IMR-90 (cell line): ENCODE measurements at regions not wholly inside any gene's neighbourhood (a gene's known extent, or its start where the extent isn't known, plus 50 kb on each side); places are given as distances from the start of the nearest gene placed in this dataset.

Experiments
- ATAC-seq: fragments of 200-7000 bp; cut with Tn5 transposase; 2 replicates; pipeline ENCODE4 v1.9.1; 2020; ENCODE audit warnings: low read depth, mild to moderate bottlenecking, moderate library complexity
- BruUV-seq: library from RNA; stranded (reverse); fragments of 400-500 nt; replicated peaks from 2 replicates; lab custom pipeline; 2021; lab: Mats Ljungman, UMichigan
- CTCF ChIA-PET: fragments of 300-600 bp; formaldehyde crosslinking; extraction: SDS; loops from one replicate; lab custom pipeline; 2021; ENCODE audit warnings: antibody characterized with exemption; lab: Yijun Ruan, JAX
- POLR2A ChIA-PET: fragments of 300-600 bp; sonication (Branson Sonifier 250); formaldehyde crosslinking; loops from one replicate; lab custom pipeline; 2022; ENCODE audit warnings: antibody characterized with exemption; ENCODE audit not compliant: unreplicated experiment; lab: Charles Lee
- DNase-seq: peaks from one replicate; pipeline ENCODE4 v3.0.0; 2013
- H2AFZ ChIP-seq: replicated peaks from 2 replicates; pipeline ENCODE3; 2013; ENCODE audit warnings: low read length, mild to moderate bottlenecking; ENCODE audit not compliant: poor library complexity
- H2AK5ac ChIP-seq: 2 replicates; pipeline ENCODE4 v1.6.1; 2013; ENCODE audit warnings: low read depth, low read length, inconsistent platforms
- H2AK9ac ChIP-seq: replicated peaks from 2 replicates; pipeline ENCODE3; 2013; ENCODE audit warnings: mild to moderate bottlenecking, low read depth, low read length, moderate library complexity; ENCODE audit not compliant: poor library complexity
- H2BK120ac ChIP-seq: 2 replicates; pipeline ENCODE4 v1.6.1; 2013; ENCODE audit warnings: low read depth, low read length, inconsistent platforms
- H2BK15ac ChIP-seq: 3 replicates; pipeline ENCODE4 v1.6.1; 2013; ENCODE audit warnings: low read depth, low read length, inconsistent platforms
- H2BK20ac ChIP-seq: 2 replicates; pipeline ENCODE4 v1.6.1; 2013; ENCODE audit warnings: low read depth, mild to moderate bottlenecking, inconsistent platforms, low read length, moderate library complexity
- H2BK5ac ChIP-seq: 2 replicates; pipeline ENCODE4 v1.6.1; 2013; ENCODE audit warnings: mild to moderate bottlenecking, low read depth, low read length, inconsistent platforms; ENCODE audit not compliant: poor library complexity, severe bottlenecking
- H3K14ac ChIP-seq: replicated peaks from 2 replicates; pipeline ENCODE4 v1.6.1; 2013; ENCODE audit warnings: low read depth, low read length, inconsistent platforms
- H3K18ac ChIP-seq: 2 replicates; pipeline ENCODE4 v1.6.1; 2013; ENCODE audit warnings: low read depth, low read length, control low read depth
- H3K23ac ChIP-seq: 2 replicates; pipeline ENCODE4 v1.6.1; 2013; ENCODE audit warnings: low read depth, low read length, inconsistent platforms
- H3K27ac ChIP-seq: 2 replicates; pipeline ENCODE4 v1.5.1; 2013; ENCODE audit warnings: mild to moderate bottlenecking, control low read depth, low read length; ENCODE audit not compliant: insufficient read depth
- H3K27me3 ChIP-seq: 2 replicates; pipeline ENCODE4 v1.6.1; 2013; ENCODE audit warnings: low read length; ENCODE audit not compliant: control insufficient read depth, insufficient read depth
- H3K36me3 ChIP-seq: 2 replicates; pipeline ENCODE4 v1.6.1; 2013; ENCODE audit warnings: low read length, mixed read lengths; ENCODE audit not compliant: control insufficient read depth, insufficient read depth
- H3K4ac ChIP-seq: 2 replicates; pipeline ENCODE4 v1.6.1; 2013; ENCODE audit warnings: low read depth, low read length, inconsistent platforms
- H3K4me1 ChIP-seq: 2 replicates; pipeline ENCODE4 v1.6.1; 2013; ENCODE audit warnings: low read length, mixed read lengths; ENCODE audit not compliant: control insufficient read depth, insufficient read depth
- H3K4me2 ChIP-seq: 2 replicates; pipeline ENCODE4 v1.6.1; 2013; ENCODE audit warnings: low read depth, mild to moderate bottlenecking, control low read depth, low read length, moderate library complexity
- H3K4me3 ChIP-seq: 2 replicates; pipeline ENCODE4 v1.5.1; 2013; ENCODE audit warnings: low read depth, mild to moderate bottlenecking, control low read depth, low read length, moderate library complexity; ENCODE audit not compliant: insufficient read depth
- H3K56ac ChIP-seq: 2 replicates; pipeline ENCODE4 v1.6.1; 2013; ENCODE audit warnings: low read length, inconsistent platforms; ENCODE audit not compliant: insufficient read depth; ENCODE audit errors: extremely low read depth
- H3K79me1 ChIP-seq, 2 experiments: 2 replicates each; pipeline ENCODE4 v1.6.1; 2013; ENCODE audit warnings: low read length in 2 of 2, inconsistent platforms in 1 of 2, low read depth in 1 of 2
- H3K9ac ChIP-seq: 2 replicates; pipeline ENCODE4 v1.6.1; 2013; ENCODE audit warnings: low read depth, low read length, control low read depth
- H3K9me1 ChIP-seq: 2 replicates; pipeline ENCODE4 v1.6.1; 2013; ENCODE audit warnings: low read length, inconsistent platforms; ENCODE audit not compliant: insufficient read depth
- H3K9me3 ChIP-seq: 2 replicates; pipeline ENCODE4 v1.6.1; 2013; ENCODE audit warnings: low read length; ENCODE audit not compliant: control insufficient read depth, insufficient read depth
- H4K20me1 ChIP-seq: 2 replicates; pipeline ENCODE4 v1.6.1; 2013; ENCODE audit warnings: low read length, inconsistent platforms; ENCODE audit not compliant: insufficient read depth
- H4K5ac ChIP-seq: 2 replicates; pipeline ENCODE4 v1.6.1; 2013; ENCODE audit warnings: mild to moderate bottlenecking, low read depth, low read length, control low read depth
- H4K8ac ChIP-seq, 2 experiments: 2 replicates each; pipeline ENCODE4 v1.6.1; 2013; ENCODE audit warnings: low read depth in 2 of 2, low read length in 2 of 2, control low read depth in 1 of 2, inconsistent platforms in 1 of 2
- H4K91ac ChIP-seq: 2 replicates; pipeline ENCODE4 v1.6.1; 2013; ENCODE audit warnings: low read depth, low read length, inconsistent platforms; ENCODE audit not compliant: insufficient read depth
- BHLHE40 ChIP-seq: fragments of 150-350 bp; IDR thresholded peaks from 2 replicates; pipeline ENCODE4 v1.6.1; 2016; ENCODE audit warnings: mild to moderate bottlenecking, low read depth, low read length
- CEBPB ChIP-seq: IDR thresholded peaks from 2 replicates; pipeline ENCODE4 v1.6.1; 2012; ENCODE audit warnings: low read depth, low read length, improper control_type of control experiment
- CHD1 ChIP-seq: IDR thresholded peaks from 2 replicates; pipeline ENCODE4 v1.6.1; 2012; ENCODE audit warnings: low read depth, low read length, improper control_type of control experiment
- CTCF ChIP-seq: conservative IDR thresholded peaks from 2 replicates; pipeline ENCODE4 v1.5.1; 2012; ENCODE audit warnings: mild to moderate bottlenecking, low read depth, low read length, improper control_type of control experiment
- ELK1 ChIP-seq: fragments of 150-350 bp; IDR thresholded peaks from 2 replicates; pipeline ENCODE4 v1.6.1; 2016; ENCODE audit warnings: low read depth, mild to moderate bottlenecking, low read length, moderate library complexity, borderline replicate concordance
- FOS ChIP-seq: fragments of 150-350 bp; IDR thresholded peaks from 2 replicates; pipeline ENCODE4 v1.6.1; 2016; ENCODE audit warnings: low read depth, low read length
- MAFK ChIP-seq: IDR thresholded peaks from 2 replicates; pipeline ENCODE4 v1.6.1; 2012; ENCODE audit warnings: low read depth, low read length, improper control_type of control experiment
- MAZ ChIP-seq: IDR thresholded peaks from 2 replicates; pipeline ENCODE4 v1.6.1; 2012; ENCODE audit warnings: low read depth, mild to moderate bottlenecking, low read length, improper control_type of control experiment, moderate library complexity, borderline replicate concordance
- MXI1 ChIP-seq: IDR thresholded peaks from 2 replicates; pipeline ENCODE4 v1.6.1; 2012; ENCODE audit warnings: low read depth, mild to moderate bottlenecking, low read length, moderate library complexity, borderline replicate concordance
- NFE2L2 ChIP-seq: fragments of 150-350 bp; IDR thresholded peaks from 2 replicates; pipeline ENCODE4 v1.6.1; 2016; ENCODE audit warnings: low read depth, mild to moderate bottlenecking, low read length
- POLR2A ChIP-seq: IDR thresholded peaks from 2 replicates; pipeline ENCODE4 v1.6.1; 2012; ENCODE audit warnings: mild to moderate bottlenecking, low read depth, low read length
- RCOR1 ChIP-seq: IDR thresholded peaks from 2 replicates; pipeline ENCODE4 v1.6.1; 2012; ENCODE audit warnings: mild to moderate bottlenecking, low read length, improper control_type of control experiment; ENCODE audit not compliant: insufficient replicate concordance
- RFX5 ChIP-seq: IDR thresholded peaks from 2 replicates; pipeline ENCODE4 v1.8.0; 2012; ENCODE audit warnings: low read depth, mild to moderate bottlenecking, low read length, moderate library complexity
- SMC3 ChIP-seq: fragments of 150-350 bp; IDR thresholded peaks from 2 replicates; pipeline ENCODE4 v1.6.1; 2016; ENCODE audit warnings: low read depth, mild to moderate bottlenecking, antibody characterized with exemption, low read length, moderate library complexity
- USF2 ChIP-seq: fragments of 150-350 bp; IDR thresholded peaks from 2 replicates; pipeline ENCODE4 v1.6.1; 2017; ENCODE audit warnings: mild to moderate bottlenecking, antibody characterized with exemption, low read length, low read depth
- WGBS, 2 experiments: methylation state at CpG; one replicate each; pipeline versions ENCODE4 v1.1.5 to v1.1.7; 2013; ENCODE audit warnings: missing lambda C conversion rate in 2 of 2; ENCODE audit not compliant: insufficient read length in 1 of 2; ENCODE audit errors: extremely low coverage in 2 of 2; 5-methylcytosine and 5-hydroxymethylcytosine counted together
- dilution Hi-C: fragments of 300-500 bp; cut with HindIII; formaldehyde crosslinking; loops from one replicate; pipeline ENCODE4 v1.14.3; 2018; ENCODE audit warnings: low sequenced_read_pairs; ENCODE audit not compliant: unreplicated experiment
- in situ Hi-C: fragments of 300-500 bp; cut with MboI; formaldehyde crosslinking; loops from 3 replicates; pipeline ENCODE4 v1.14.3; 2019; ENCODE audit warnings: low sequenced_read_pairs, inconsistent platforms, mixed read lengths
- intact Hi-C: fragments of 100-400 bp; cut with micrococcal nuclease; formaldehyde crosslinking; loops from 2 replicates; pipeline ENCODE4 v1.10.0; 2022

- no peak overlapping the region for H3K4ac ChIP-seq
- WGBS, 2 experiments, result 70% methylated on average over 2 of the region's 11 CpGs; no CpG with 5 or more reads in 1 of the 2 experiments
- BruUV-seq, result no TSS peak
- H3K4me2 ChIP-seq, result no peak overlapping the region
- no peak overlapping the region for H2BK15ac ChIP-seq
- no peak overlapping the region for H2AK9ac ChIP-seq
- in situ Hi-C loops (no loop called here), dilution Hi-C loops (no loop called here), intact Hi-C loops (no loop called here)
- H3K79me1 ChIP-seq, result no peaks in the 10 kb centered on the region
- ChIA-PET POLR2A (no interaction called here), CTCF (no interaction called here)
- no peak overlapping the region for H3K4me3 ChIP-seq
- H4K91ac ChIP-seq, result no peak overlapping the region
- H3K9me3 ChIP-seq, result peaks cover 4% of the 10 kb centered on the region; the same call in 1 of the 2 replicates
- no peak for TF ChIP-seq RCOR1
- TF ChIP-seq CEBPB, result no peak
- no peak for TF ChIP-seq BHLHE40
- no peak for TF ChIP-seq FOS
- no peak for TF ChIP-seq ELK1
- TF ChIP-seq NFE2L2, result no peak
- TF ChIP-seq SMC3, result no peak
- no peak for TF ChIP-seq MAFK
- TF ChIP-seq USF2, result no peak
- TF ChIP-seq CHD1, result no peak
- no peak for TF ChIP-seq CTCF
- TF ChIP-seq POLR2A, result no peak
- TF ChIP-seq MXI1, result no peak
- TF ChIP-seq MAZ, result no peak
- TF ChIP-seq RFX5, result no peak
- DNase-seq (no peak), ATAC-seq (no peak)
- H4K20me1 ChIP-seq, result no peaks in the 10 kb centered on the region
- H3K36me3 ChIP-seq, result no peaks in the 10 kb centered on the region
- H4K5ac ChIP-seq, result no peak overlapping the region
- H3K9ac ChIP-seq, result no peak overlapping the region
- no peak overlapping the region for H2BK120ac ChIP-seq
- no peak overlapping the region for H4K8ac ChIP-seq
- H3K23ac ChIP-seq, result no peak overlapping the region
- H3K27me3 ChIP-seq, result no peaks in the 10 kb centered on the region
- no peaks in the 10 kb centered on the region for H3K4me1 ChIP-seq
- H3K27ac ChIP-seq, result no peak overlapping the region
- no peak overlapping the region for H3K14ac ChIP-seq
- H2AK5ac ChIP-seq, result no peak overlapping the region
- no peak overlapping the region for H3K18ac ChIP-seq
- no peak overlapping the region for H2BK20ac ChIP-seq
- H2BK5ac ChIP-seq, result no peak overlapping the region
- no peaks in the 10 kb centered on the region for H3K9me1 ChIP-seq
- H3K56ac ChIP-seq, result no peak overlapping the region
- H2AFZ ChIP-seq, result no peak overlapping the region
Measured at GRCh38 chr17:27091043-27091497, 202.8 kb upstream of the WSB1 start.
